ENCODE measurements at regions not wholly inside any gene's neighbourhood (a gene's known extent, or its start where the extent isn't known, plus 50 kb on each side); places are given as distances from the start of the nearest gene placed in this dataset.

DNA sequence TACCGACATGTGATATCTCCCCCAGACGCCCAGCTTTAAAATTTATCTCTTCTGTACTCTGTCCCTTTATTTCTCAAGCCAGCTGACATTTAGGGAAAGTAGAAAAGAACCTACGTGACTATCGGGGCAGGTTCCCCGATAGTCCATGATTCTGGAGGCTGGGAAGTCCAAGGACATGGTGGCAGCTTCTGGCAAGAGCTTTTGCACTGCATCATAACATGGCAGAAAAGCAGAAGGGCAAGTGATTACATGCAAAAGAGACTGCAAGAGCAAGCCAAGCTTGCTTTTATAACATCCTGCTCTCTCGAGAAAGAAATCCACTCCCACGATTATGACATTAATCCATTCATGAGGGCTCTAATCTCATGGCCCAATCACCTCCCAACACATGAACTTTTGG, 113.2 kb downstream of the CD164 start (continued):
- TF ChIP-seq NRF1 (conservative IDR thresholded peaks at IDR 0.05 in 1 of 2, IDR thresholded peaks at IDR 0.05 in 1 of 2): no peak
- TF ChIP-seq NCOR1 (IDR thresholded peaks at IDR 0.05): no peak
- no peak for TF ChIP-seq NFIX (CRISPR knock-in tag; IDR thresholded peaks at IDR 0.05; ENCODE audit: low read depth)
- TF ChIP-seq ZNF282 (CRISPR knock-in tag; IDR thresholded peaks at IDR 0.05): no peak
- no peak for TF ChIP-seq ZNF592 (IDR thresholded peaks at IDR 0.05)
- TF ChIP-seq, protein P1, sequence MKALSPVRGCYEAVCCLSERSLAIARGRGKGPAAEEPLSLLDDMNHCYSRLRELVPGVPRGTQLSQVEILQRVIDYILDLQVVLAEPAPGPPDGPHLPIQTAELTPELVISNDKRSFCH (CRISPR knock-in tag; IDR thresholded peaks at IDR 0.05): no peak
- TF ChIP-seq, protein P1 (tag; IDR thresholded peaks at IDR 0.05): no peak
- no peak for TF ChIP-seq HSF4 (CRISPR knock-in tag; IDR thresholded peaks at IDR 0.05; ENCODE audit: borderline replicate concordance)
- TF ChIP-seq, protein P2, sequence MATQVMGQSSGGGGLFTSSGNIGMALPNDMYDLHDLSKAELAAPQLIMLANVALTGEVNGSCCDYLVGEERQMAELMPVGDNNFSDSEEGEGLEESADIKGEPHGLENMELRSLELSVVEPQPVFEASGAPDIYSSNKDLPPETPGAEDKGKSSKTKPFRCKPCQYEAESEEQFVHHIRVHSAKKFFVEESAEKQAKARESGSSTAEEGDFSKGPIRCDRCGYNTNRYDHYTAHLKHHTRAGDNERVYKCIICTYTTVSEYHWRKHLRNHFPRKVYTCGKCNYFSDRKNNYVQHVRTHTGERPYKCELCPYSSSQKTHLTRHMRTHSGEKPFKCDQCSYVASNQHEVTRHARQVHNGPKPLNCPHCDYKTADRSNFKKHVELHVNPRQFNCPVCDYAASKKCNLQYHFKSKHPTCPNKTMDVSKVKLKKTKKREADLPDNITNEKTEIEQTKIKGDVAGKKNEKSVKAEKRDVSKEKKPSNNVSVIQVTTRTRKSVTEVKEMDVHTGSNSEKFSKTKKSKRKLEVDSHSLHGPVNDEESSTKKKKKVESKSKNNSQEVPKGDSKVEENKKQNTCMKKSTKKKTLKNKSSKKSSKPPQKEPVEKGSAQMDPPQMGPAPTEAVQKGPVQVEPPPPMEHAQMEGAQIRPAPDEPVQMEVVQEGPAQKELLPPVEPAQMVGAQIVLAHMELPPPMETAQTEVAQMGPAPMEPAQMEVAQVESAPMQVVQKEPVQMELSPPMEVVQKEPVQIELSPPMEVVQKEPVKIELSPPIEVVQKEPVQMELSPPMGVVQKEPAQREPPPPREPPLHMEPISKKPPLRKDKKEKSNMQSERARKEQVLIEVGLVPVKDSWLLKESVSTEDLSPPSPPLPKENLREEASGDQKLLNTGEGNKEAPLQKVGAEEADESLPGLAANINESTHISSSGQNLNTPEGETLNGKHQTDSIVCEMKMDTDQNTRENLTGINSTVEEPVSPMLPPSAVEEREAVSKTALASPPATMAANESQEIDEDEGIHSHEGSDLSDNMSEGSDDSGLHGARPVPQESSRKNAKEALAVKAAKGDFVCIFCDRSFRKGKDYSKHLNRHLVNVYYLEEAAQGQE (IDR thresholded peaks at IDR 0.05; ENCODE audit: borderline replicate concordance): no peak
- TF ChIP-seq, protein P2 (CRISPR knock-in tag; IDR thresholded peaks at IDR 0.05; ENCODE audit: low read depth): no peak
- TF ChIP-seq HMBOX1 (IDR thresholded peaks at IDR 0.05): no peak
- peak in 1 of 2 experiments; percentile 77; a peak in 2 of 3 replicates for TF ChIP-seq CBX3 (IDR thresholded peaks at IDR 0.05; ENCODE audit: borderline replicate concordance in 1 of 2, low read length in 2 of 2)
- TF ChIP-seq, protein P3, sequence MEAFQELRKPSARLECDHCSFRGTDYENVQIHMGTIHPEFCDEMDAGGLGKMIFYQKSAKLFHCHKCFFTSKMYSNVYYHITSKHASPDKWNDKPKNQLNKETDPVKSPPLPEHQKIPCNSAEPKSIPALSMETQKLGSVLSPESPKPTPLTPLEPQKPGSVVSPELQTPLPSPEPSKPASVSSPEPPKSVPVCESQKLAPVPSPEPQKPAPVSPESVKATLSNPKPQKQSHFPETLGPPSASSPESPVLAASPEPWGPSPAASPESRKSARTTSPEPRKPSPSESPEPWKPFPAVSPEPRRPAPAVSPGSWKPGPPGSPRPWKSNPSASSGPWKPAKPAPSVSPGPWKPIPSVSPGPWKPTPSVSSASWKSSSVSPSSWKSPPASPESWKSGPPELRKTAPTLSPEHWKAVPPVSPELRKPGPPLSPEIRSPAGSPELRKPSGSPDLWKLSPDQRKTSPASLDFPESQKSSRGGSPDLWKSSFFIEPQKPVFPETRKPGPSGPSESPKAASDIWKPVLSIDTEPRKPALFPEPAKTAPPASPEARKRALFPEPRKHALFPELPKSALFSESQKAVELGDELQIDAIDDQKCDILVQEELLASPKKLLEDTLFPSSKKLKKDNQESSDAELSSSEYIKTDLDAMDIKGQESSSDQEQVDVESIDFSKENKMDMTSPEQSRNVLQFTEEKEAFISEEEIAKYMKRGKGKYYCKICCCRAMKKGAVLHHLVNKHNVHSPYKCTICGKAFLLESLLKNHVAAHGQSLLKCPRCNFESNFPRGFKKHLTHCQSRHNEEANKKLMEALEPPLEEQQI (IDR thresholded peaks at IDR 0.05): no peak

All from K562 (cell line).